IMR-90 (cell line): ENCODE measurements at regions not wholly inside any gene's neighbourhood (a gene's known extent, or its start where the extent isn't known, plus 50 kb on each side); places are given as distances from the start of the nearest gene placed in this dataset.

Experiments used
- ATAC-seq: fragments of 200-7000 bp; cut with Tn5 transposase; 2 replicates; pipeline ENCODE4 v1.9.1; 2020; ENCODE audit warnings: low read depth, mild to moderate bottlenecking, moderate library complexity
- BruUV-seq: library from RNA; stranded (reverse); fragments of 400-500 nt; replicated peaks from 2 replicates; lab custom pipeline; 2021; lab: Mats Ljungman, UMichigan
- CTCF ChIA-PET: fragments of 300-600 bp; formaldehyde crosslinking; extraction: SDS; loops from one replicate; lab custom pipeline; 2021; ENCODE audit warnings: antibody characterized with exemption; lab: Yijun Ruan, JAX
- POLR2A ChIA-PET: fragments of 300-600 bp; sonication (Branson Sonifier 250); formaldehyde crosslinking; loops from one replicate; lab custom pipeline; 2022; ENCODE audit warnings: antibody characterized with exemption; ENCODE audit not compliant: unreplicated experiment; lab: Charles Lee
- DNase-seq: peaks from one replicate; pipeline ENCODE4 v3.0.0; 2013
- H2AFZ ChIP-seq: replicated peaks from 2 replicates; pipeline ENCODE3; 2013; ENCODE audit warnings: low read length, mild to moderate bottlenecking; ENCODE audit not compliant: poor library complexity
- H2AK5ac ChIP-seq: 2 replicates; pipeline ENCODE4 v1.6.1; 2013; ENCODE audit warnings: low read depth, low read length, inconsistent platforms
- H2AK9ac ChIP-seq: replicated peaks from 2 replicates; pipeline ENCODE3; 2013; ENCODE audit warnings: mild to moderate bottlenecking, low read depth, low read length, moderate library complexity; ENCODE audit not compliant: poor library complexity
- H2BK120ac ChIP-seq: 2 replicates; pipeline ENCODE4 v1.6.1; 2013; ENCODE audit warnings: low read depth, low read length, inconsistent platforms
- H2BK15ac ChIP-seq: 3 replicates; pipeline ENCODE4 v1.6.1; 2013; ENCODE audit warnings: low read depth, low read length, inconsistent platforms
- H2BK20ac ChIP-seq: 2 replicates; pipeline ENCODE4 v1.6.1; 2013; ENCODE audit warnings: low read depth, mild to moderate bottlenecking, inconsistent platforms, low read length, moderate library complexity
- H2BK5ac ChIP-seq: 2 replicates; pipeline ENCODE4 v1.6.1; 2013; ENCODE audit warnings: mild to moderate bottlenecking, low read depth, low read length, inconsistent platforms; ENCODE audit not compliant: poor library complexity, severe bottlenecking
- H3K14ac ChIP-seq: replicated peaks from 2 replicates; pipeline ENCODE4 v1.6.1; 2013; ENCODE audit warnings: low read depth, low read length, inconsistent platforms
- H3K18ac ChIP-seq: 2 replicates; pipeline ENCODE4 v1.6.1; 2013; ENCODE audit warnings: low read depth, low read length, control low read depth
- H3K23ac ChIP-seq: 2 replicates; pipeline ENCODE4 v1.6.1; 2013; ENCODE audit warnings: low read depth, low read length, inconsistent platforms
- H3K27ac ChIP-seq: 2 replicates; pipeline ENCODE4 v1.5.1; 2013; ENCODE audit warnings: mild to moderate bottlenecking, control low read depth, low read length; ENCODE audit not compliant: insufficient read depth
- H3K27me3 ChIP-seq: 2 replicates; pipeline ENCODE4 v1.6.1; 2013; ENCODE audit warnings: low read length; ENCODE audit not compliant: control insufficient read depth, insufficient read depth
- H3K36me3 ChIP-seq: 2 replicates; pipeline ENCODE4 v1.6.1; 2013; ENCODE audit warnings: low read length, mixed read lengths; ENCODE audit not compliant: control insufficient read depth, insufficient read depth
- H3K4ac ChIP-seq: 2 replicates; pipeline ENCODE4 v1.6.1; 2013; ENCODE audit warnings: low read depth, low read length, inconsistent platforms
- H3K4me1 ChIP-seq: 2 replicates; pipeline ENCODE4 v1.6.1; 2013; ENCODE audit warnings: low read length, mixed read lengths; ENCODE audit not compliant: control insufficient read depth, insufficient read depth
- H3K4me2 ChIP-seq: 2 replicates; pipeline ENCODE4 v1.6.1; 2013; ENCODE audit warnings: low read depth, mild to moderate bottlenecking, control low read depth, low read length, moderate library complexity
- H3K4me3 ChIP-seq: 2 replicates; pipeline ENCODE4 v1.5.1; 2013; ENCODE audit warnings: low read depth, mild to moderate bottlenecking, control low read depth, low read length, moderate library complexity; ENCODE audit not compliant: insufficient read depth
- H3K56ac ChIP-seq: 2 replicates; pipeline ENCODE4 v1.6.1; 2013; ENCODE audit warnings: low read length, inconsistent platforms; ENCODE audit not compliant: insufficient read depth; ENCODE audit errors: extremely low read depth
- H3K79me1 ChIP-seq, 2 experiments: 2 replicates each; pipeline ENCODE4 v1.6.1; 2013; ENCODE audit warnings: low read length in 2 of 2, inconsistent platforms in 1 of 2, low read depth in 1 of 2
- H3K9ac ChIP-seq: 2 replicates; pipeline ENCODE4 v1.6.1; 2013; ENCODE audit warnings: low read depth, low read length, control low read depth
- H3K9me1 ChIP-seq: 2 replicates; pipeline ENCODE4 v1.6.1; 2013; ENCODE audit warnings: low read length, inconsistent platforms; ENCODE audit not compliant: insufficient read depth
- H3K9me3 ChIP-seq: 2 replicates; pipeline ENCODE4 v1.6.1; 2013; ENCODE audit warnings: low read length; ENCODE audit not compliant: control insufficient read depth, insufficient read depth
- H4K20me1 ChIP-seq: 2 replicates; pipeline ENCODE4 v1.6.1; 2013; ENCODE audit warnings: low read length, inconsistent platforms; ENCODE audit not compliant: insufficient read depth
- H4K5ac ChIP-seq: 2 replicates; pipeline ENCODE4 v1.6.1; 2013; ENCODE audit warnings: mild to moderate bottlenecking, low read depth, low read length, control low read depth
- H4K8ac ChIP-seq, 2 experiments: 2 replicates each; pipeline ENCODE4 v1.6.1; 2013; ENCODE audit warnings: low read depth in 2 of 2, low read length in 2 of 2, control low read depth in 1 of 2, inconsistent platforms in 1 of 2
- H4K91ac ChIP-seq: 2 replicates; pipeline ENCODE4 v1.6.1; 2013; ENCODE audit warnings: low read depth, low read length, inconsistent platforms; ENCODE audit not compliant: insufficient read depth
- CEBPB ChIP-seq: IDR thresholded peaks from 2 replicates; pipeline ENCODE4 v1.6.1; 2012; ENCODE audit warnings: low read depth, low read length, improper control_type of control experiment
- WGBS, 2 experiments: methylation state at CpG; one replicate each; pipeline versions ENCODE4 v1.1.5 to v1.1.7; 2013; ENCODE audit warnings: missing lambda C conversion rate in 2 of 2; ENCODE audit not compliant: insufficient read length in 1 of 2; ENCODE audit errors: extremely low coverage in 2 of 2; 5-methylcytosine and 5-hydroxymethylcytosine counted together
- dilution Hi-C: fragments of 300-500 bp; cut with HindIII; formaldehyde crosslinking; loops from one replicate; pipeline ENCODE4 v1.14.3; 2018; ENCODE audit warnings: low sequenced_read_pairs; ENCODE audit not compliant: unreplicated experiment
- in situ Hi-C: fragments of 300-500 bp; cut with MboI; formaldehyde crosslinking; loops from 3 replicates; pipeline ENCODE4 v1.14.3; 2019; ENCODE audit warnings: low sequenced_read_pairs, inconsistent platforms, mixed read lengths
- intact Hi-C: fragments of 100-400 bp; cut with micrococcal nuclease; formaldehyde crosslinking; loops from 2 replicates; pipeline ENCODE4 v1.10.0; 2022
- TF ChIP-seq, protein P1 (sequence below): fragments of 150-350 bp; IDR thresholded peaks from 2 replicates; pipeline ENCODE4 v1.6.1; 2016; ENCODE audit warnings: low read depth, mild to moderate bottlenecking, low read length, moderate library complexity, borderline replicate concordance
- TF ChIP-seq, protein P2 (sequence below): conservative IDR thresholded peaks from 2 replicates; pipeline ENCODE4 v1.5.1; 2012; ENCODE audit warnings: mild to moderate bottlenecking, low read depth, low read length, improper control_type of control experiment

DNA sequence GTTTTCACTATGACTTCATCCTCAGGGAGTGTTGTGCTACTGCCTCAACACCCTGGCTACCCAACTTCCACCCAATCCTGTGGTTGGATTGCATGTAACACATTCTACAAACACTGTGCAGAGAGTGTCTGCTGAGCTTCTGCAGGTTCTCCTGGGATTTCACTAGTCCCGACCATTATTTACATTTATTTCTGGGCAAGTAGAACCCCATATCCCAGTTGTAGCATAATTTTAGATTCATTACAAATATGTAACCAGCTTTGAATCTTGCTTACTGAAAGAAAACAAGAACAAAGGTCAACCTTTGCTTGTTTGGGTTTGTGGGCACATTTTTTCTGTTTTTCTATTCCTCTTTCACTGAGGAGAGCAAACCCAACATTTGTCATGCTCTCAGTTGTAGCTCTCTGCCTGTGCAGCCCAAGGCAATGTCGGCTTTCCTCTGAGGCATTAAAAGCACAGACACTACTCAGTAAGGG is 2036.1 kb upstream of the LRRTM1 start:
- TF ChIP-seq, protein P1, sequence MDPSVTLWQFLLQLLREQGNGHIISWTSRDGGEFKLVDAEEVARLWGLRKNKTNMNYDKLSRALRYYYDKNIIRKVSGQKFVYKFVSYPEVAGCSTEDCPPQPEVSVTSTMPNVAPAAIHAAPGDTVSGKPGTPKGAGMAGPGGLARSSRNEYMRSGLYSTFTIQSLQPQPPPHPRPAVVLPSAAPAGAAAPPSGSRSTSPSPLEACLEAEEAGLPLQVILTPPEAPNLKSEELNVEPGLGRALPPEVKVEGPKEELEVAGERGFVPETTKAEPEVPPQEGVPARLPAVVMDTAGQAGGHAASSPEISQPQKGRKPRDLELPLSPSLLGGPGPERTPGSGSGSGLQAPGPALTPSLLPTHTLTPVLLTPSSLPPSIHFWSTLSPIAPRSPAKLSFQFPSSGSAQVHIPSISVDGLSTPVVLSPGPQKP, result no peak
- TF ChIP-seq CEBPB, result no peak
- TF ChIP-seq, protein P2, sequence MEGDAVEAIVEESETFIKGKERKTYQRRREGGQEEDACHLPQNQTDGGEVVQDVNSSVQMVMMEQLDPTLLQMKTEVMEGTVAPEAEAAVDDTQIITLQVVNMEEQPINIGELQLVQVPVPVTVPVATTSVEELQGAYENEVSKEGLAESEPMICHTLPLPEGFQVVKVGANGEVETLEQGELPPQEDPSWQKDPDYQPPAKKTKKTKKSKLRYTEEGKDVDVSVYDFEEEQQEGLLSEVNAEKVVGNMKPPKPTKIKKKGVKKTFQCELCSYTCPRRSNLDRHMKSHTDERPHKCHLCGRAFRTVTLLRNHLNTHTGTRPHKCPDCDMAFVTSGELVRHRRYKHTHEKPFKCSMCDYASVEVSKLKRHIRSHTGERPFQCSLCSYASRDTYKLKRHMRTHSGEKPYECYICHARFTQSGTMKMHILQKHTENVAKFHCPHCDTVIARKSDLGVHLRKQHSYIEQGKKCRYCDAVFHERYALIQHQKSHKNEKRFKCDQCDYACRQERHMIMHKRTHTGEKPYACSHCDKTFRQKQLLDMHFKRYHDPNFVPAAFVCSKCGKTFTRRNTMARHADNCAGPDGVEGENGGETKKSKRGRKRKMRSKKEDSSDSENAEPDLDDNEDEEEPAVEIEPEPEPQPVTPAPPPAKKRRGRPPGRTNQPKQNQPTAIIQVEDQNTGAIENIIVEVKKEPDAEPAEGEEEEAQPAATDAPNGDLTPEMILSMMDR, result no peak
- intact Hi-C loops (no loop called here), dilution Hi-C loops (no loop called here)

More for the DNA sequence above, 2036.1 kb upstream of the LRRTM1 start:
- no peak overlapping the region for H3K23ac ChIP-seq
- H4K8ac ChIP-seq, result no peak overlapping the region
- no peaks in the 10 kb centered on the region for H3K79me1 ChIP-seq
- H2AK5ac ChIP-seq, result no peak overlapping the region
- H2AK9ac ChIP-seq, result no peak overlapping the region
- H3K14ac ChIP-seq, result no peak overlapping the region
- H2BK120ac ChIP-seq, result no peak overlapping the region
- no peak overlapping the region for H2BK5ac ChIP-seq
- no peak overlapping the region for H3K9ac ChIP-seq
- no peak overlapping the region for H2BK15ac ChIP-seq
- DNase-seq (no peak), ATAC-seq (no peak)
- H3K18ac ChIP-seq, result no peak overlapping the region
- H3K9me1 ChIP-seq, result no peaks in the 10 kb centered on the region
- in situ Hi-C loops, result no loop called here
- no peak overlapping the region for H3K27ac ChIP-seq
- BruUV-seq, result no TSS peak
- H3K56ac ChIP-seq, result no peak overlapping the region
- H2BK20ac ChIP-seq, result no peak overlapping the region
- no CpG with 5 or more reads among the region's 2 CpGs for WGBS, 2 experiments
- no peaks in the 10 kb centered on the region for H4K20me1 ChIP-seq
- H3K27me3 ChIP-seq, result no peaks in the 10 kb centered on the region
- ChIA-PET POLR2A (no interaction called here), CTCF (no interaction called here)
- H4K5ac ChIP-seq, result no peak overlapping the region
- no peaks in the 10 kb centered on the region for H3K4me1 ChIP-seq
- H2AFZ ChIP-seq, result no peak overlapping the region
- H3K4me2 ChIP-seq, result no peak overlapping the region
- H3K4me3 ChIP-seq, result no peak overlapping the region
- no peaks in the 10 kb centered on the region for H3K9me3 ChIP-seq
- no peak overlapping the region for H3K4ac ChIP-seq
- no peak overlapping the region for H4K91ac ChIP-seq
- no peaks in the 10 kb centered on the region for H3K36me3 ChIP-seq
